ENCODE measurements at regions not wholly inside any gene's neighbourhood (a gene's known extent, or its start where the extent isn't known, plus 50 kb on each side); places are given as distances from the start of the nearest gene placed in this dataset.
A peak's percentile ranks its signal among the peaks of the same experiment; 100 is the strongest.

- H3K4me3 ChIP-seq (ENCODE audit: control insufficient read depth, low read depth, low read length), result no peak overlapping the region
- no peak for DNase-seq (ENCODE audit: low read depth)
- TF ChIP-seq CTCF (IDR thresholded peaks at IDR 0.05; ENCODE audit: control insufficient read depth, insufficient read depth, low read depth, low read length, missing control alignments), result no peak
Measured at GRCh38 chr12:115203701-115204100, 519.7 kb upstream of the TBX3 start.

GRCh38 chr12:115201966-115202365, 518.0 kb upstream of the TBX3 start:
- TF ChIP-seq CTCF (IDR thresholded peaks at IDR 0.05; ENCODE audit: control insufficient read depth, insufficient read depth, low read depth, low read length, missing control alignments), result no peak
- no peak for DNase-seq (ENCODE audit: low read depth)
- H3K4me3 ChIP-seq (ENCODE audit: control insufficient read depth, low read depth, low read length), result no peak overlapping the region

- H3K4me3 ChIP-seq (ENCODE audit: control insufficient read depth, low read depth, low read length), result no peak overlapping the region
- peak; percentile 44 for DNase-seq (ENCODE audit: low read depth)
- TF ChIP-seq CTCF (IDR thresholded peaks at IDR 0.05; ENCODE audit: control insufficient read depth, insufficient read depth, low read depth, low read length, missing control alignments), result no peak
Measured at GRCh38 chr12:115199831-115200230, 515.9 kb upstream of the TBX3 start.

- H3K4me3 ChIP-seq (ENCODE audit: control insufficient read depth, low read depth, low read length), result no peak overlapping the region
- no peak for TF ChIP-seq CTCF (IDR thresholded peaks at IDR 0.05; ENCODE audit: control insufficient read depth, insufficient read depth, low read depth, low read length, missing control alignments)
- DNase-seq (ENCODE audit: low read depth), result no peak
Measured at GRCh38 chr12:115194857-115195256, 510.9 kb upstream of the TBX3 start.

GRCh38 chr12:115194448-115194847, 510.5 kb upstream of the TBX3 start:
- no peak for DNase-seq (ENCODE audit: low read depth)

GRCh38 chr12:115191342-115191741, 507.4 kb upstream of the TBX3 start:
- H3K4me3 ChIP-seq (ENCODE audit: control insufficient read depth, low read depth, low read length), result no peak overlapping the region
- no peak for DNase-seq (ENCODE audit: low read depth)
- no peak for TF ChIP-seq CTCF (IDR thresholded peaks at IDR 0.05; ENCODE audit: control insufficient read depth, insufficient read depth, low read depth, low read length, missing control alignments)

More at GRCh38 chr12:115194448-115194847, 510.5 kb upstream of the TBX3 start:
- TF ChIP-seq CTCF (IDR thresholded peaks at IDR 0.05; ENCODE audit: control insufficient read depth, insufficient read depth, low read depth, low read length, missing control alignments), result no peak
- H3K4me3 ChIP-seq (ENCODE audit: control insufficient read depth, low read depth, low read length), result no peak overlapping the region
